Motor neuron (in vitro differentiated cells): ENCODE measurements at regions not wholly inside any gene's neighbourhood (a gene's known extent, or its start where the extent isn't known, plus 50 kb on each side); places are given as distances from the start of the nearest gene placed in this dataset.
"Not testable (repeated sequence)": the region's sequence is repeated elsewhere in the genome, so short reads cannot be mapped to it uniquely, and the experiment has no call there.

Experiments used
- ATAC-seq, 8 experiments: fragments of 200-7000 bp; cut with Tn5 transposase; replicated peaks in 6 of 8; 2 replicates each; pipeline ENCODE4 v1.8.0; 2021; ENCODE audit warnings: mild to moderate bottlenecking in 8 of 8, moderate library complexity in 8 of 8
- H3K27ac ChIP-seq, 2 donors: fragments of 250-450 bp; sonication (Bioruptor Pico); 2 replicates each; pipeline ENCODE4 v1.9.0; 2021; ENCODE audit warnings: antibody characterized with exemption in 2 of 2, mild to moderate bottlenecking in 2 of 2, moderate library complexity in 1 of 2
- H3K4me1 ChIP-seq, 2 donors: fragments of 250-450 bp; sonication (Bioruptor Pico); replicated peaks in 1 of 2; 2 replicates each; pipeline ENCODE4 v1.6.1; 2021; ENCODE audit warnings: antibody characterized with exemption in 2 of 2, mild to moderate bottlenecking in 2 of 2, moderate library complexity in 1 of 2
- H3K4me3 ChIP-seq, 5 donors: fragments of 250-450 bp; sonication (Bioruptor Pico); 2 replicates each; pipeline ENCODE4 v1.9.0; 2021; ENCODE audit warnings: antibody characterized with exemption in 5 of 5, mild to moderate bottlenecking in 5 of 5, moderate library complexity in 4 of 5
- WGBS, 10 experiments: fragments of 450-650 bp; shearing (Covaris generic); methylation state at CpG; one replicate each; pipeline ENCODE4 v1.0.0; 2022; 5-methylcytosine and 5-hydroxymethylcytosine counted together
- in situ Hi-C, 9 experiments: fragments of 400-800 bp; cut with MboI; loops; one replicate each; pipeline ENCODE4 v1.15.0; 2021; ENCODE audit warnings: low sequenced_read_pairs in 9 of 9, low pct_unique_long_range_greater_than_20kb in 2 of 9; ENCODE audit not compliant: unreplicated experiment in 9 of 9

DNA sequence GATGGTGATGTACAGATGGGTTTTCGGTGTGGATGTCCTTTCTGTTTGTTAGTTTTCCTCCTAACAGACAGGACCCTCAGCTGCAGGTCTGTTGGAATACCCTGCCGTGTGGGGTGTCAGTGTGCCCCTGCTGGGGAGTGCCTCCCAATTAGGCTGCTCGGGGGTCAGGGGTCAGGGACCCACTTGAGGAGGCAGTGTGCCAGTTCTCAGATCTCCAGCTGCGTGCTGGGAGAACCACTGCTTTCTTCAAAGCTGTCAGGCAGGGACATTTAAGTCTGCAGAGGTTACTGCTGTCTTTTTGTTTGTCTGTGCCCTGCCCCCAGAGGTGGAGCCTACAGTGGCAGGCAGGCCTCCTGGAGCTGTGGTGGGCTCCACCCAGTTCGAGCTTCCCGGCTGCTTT lies 135.2 kb downstream of the ABCC12 start:
- WGBS, 10 experiments: no CpG with 5 or more reads among the region's 6 CpGs
- peaks cover 0 to 12% of the 10 kb centered on the region in 2 donors for H3K4me1 ChIP-seq
- H3K4me3 ChIP-seq, H3K27ac ChIP-seq, ATAC-seq, in situ Hi-C loops: not testable (repeated sequence)

DNA sequence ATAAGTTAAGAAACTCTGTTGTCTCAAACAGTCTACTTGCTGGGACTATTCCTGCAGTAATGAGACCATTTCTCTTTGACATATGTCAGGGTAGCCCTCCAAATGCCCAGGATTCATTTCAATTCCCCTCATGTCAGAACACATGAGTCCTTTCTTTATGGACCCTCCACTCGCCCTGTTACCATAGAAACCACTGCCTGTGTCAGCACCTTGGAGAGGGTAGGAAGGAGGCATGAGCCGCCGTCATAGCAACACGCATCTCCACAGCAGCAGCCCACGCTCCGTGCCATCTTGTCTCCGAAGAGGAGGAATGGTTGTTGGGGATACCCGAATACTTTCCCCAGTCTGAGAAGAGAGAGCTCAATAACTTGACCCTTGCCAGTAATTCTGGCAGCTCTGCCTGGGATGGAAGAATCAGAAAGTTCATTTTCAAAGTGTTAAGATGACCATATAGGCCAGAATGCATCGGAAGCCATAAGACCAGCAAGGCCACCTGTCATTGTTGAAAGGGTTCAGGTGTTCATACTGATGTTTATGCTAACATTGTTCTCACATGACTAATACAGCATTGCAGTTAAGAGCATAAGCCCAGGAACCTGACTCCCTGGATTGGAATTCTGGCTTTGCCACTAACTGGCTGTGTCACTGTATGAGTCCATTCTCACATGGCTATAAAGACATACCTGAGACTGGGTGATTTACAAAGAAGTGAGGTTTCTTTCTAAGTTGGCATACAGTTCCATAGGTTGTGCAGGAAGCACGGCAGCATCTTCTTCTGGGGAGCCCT lies 141.3 kb downstream of the ABCC12 start:
- in situ Hi-C loops: no loop called here
- peak in 5 of 8 experiments; percentile 47 to 99 (median 78) for ATAC-seq
- Histone ChIP-seq H3K4me3 (no peak overlapping the region), H3K4me1 (peaks cover 7 to 10% of the 10 kb centered on the region in 2 donors), H3K27ac (no peak overlapping the region)
- WGBS, 10 experiments: 36 to 100% (median 72%) methylated on average over 1 to 9 of the region's 10 CpGs; no CpG with 5 or more reads in 3 of the 10 experiments

DNA sequence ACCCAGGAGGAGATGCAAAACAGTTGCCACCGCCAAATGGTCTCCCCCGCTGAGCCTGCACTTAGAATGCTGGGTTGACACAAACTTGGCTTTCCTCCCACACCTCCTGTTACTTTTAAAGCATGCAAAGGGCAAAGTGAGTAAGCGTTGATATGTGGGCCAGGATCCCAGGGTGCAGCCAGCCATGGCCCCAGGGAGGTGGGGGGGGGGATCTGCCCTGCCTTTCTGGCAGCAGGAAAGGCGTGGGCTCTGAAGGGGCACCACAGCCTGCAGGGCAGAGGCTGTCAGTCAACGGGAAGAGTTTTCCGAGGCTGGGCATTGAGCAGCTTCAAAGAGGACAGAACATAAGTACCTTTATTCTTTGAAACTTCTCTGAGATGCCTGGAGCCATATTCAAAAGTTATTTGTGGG lies 142.3 kb downstream of the ABCC12 start:
- WGBS, 10 experiments: 20 to 100% (median 72%) methylated on average over 1 to 5 of the region's 6 CpGs; no CpG with 5 or more reads in 3 of the 10 experiments
- H3K4me3 ChIP-seq: no peak overlapping the region
- in situ Hi-C loops: no loop called here
- ATAC-seq: no peak
- no peak overlapping the region for H3K27ac ChIP-seq
- peaks cover 7 to 10% of the 10 kb centered on the region in 2 donors for H3K4me1 ChIP-seq

DNA sequence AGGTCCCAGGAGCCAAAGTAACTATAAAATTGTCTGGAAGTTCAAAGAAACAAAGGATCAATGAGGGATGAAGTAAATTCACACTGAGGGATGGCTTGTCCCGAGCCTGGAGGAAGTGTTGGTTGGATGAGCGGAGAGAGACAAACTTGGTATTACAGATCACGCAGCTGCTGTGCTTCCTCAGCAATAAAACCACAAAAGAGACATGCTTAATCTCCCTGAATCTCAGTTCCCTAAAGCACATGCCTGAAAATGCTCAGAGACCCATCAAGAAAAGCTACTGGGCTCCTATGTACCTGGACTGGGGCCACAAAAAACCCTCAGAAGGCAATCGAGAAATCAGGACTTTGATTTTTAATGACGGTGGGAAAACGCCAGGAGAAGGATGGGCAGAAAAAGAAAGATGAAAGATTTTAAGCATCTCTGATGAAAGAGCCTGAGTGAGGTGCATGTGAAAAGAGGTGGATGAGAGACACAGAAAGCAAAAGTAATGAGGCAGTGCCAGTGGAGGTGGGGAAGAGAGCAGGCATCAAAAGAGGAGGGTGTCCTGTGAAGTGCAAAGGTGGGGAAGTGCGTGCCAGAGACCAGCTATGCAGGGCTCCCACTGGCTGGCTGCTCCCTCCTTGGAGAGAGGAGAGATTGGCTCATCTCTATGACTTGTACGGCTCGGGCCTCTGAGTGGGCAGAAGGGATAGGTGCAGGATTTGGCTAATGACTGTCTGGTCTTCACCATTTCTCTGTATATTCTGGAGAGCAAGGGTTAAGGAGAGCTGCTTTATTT lies 143.7 kb downstream of the ABCC12 start:
- WGBS, 10 experiments: 5 to 100% (median 57%) methylated on average over 1 to 9 of the region's 9 CpGs; no CpG with 5 or more reads in 1 of the 10 experiments
- no peak for ATAC-seq
- in situ Hi-C loops: no loop called here
- H3K4me3 ChIP-seq: no peak overlapping the region
- no peak overlapping the region for H3K27ac ChIP-seq
- H3K4me1 ChIP-seq: peaks cover 7 to 10% of the 10 kb centered on the region in 2 donors

DNA sequence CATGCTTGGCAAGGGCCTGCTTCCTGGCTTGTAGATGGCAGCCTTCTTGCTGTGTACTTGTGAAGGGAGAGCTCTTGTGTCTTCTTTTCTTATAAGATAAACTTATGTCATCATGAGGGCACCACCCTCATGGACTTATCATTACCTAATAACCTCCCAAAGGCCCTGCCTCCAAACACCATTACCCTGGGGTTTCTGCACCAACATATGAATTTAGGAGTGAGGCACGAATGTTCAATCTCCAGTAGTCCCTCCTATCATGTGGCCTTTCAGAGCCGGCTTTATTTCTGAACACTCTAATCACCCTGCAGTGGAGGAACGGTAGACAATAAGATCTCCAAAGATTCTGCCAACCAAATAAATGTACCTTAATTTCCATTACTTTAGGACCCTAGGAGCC lies 144.3 kb downstream of the ABCC12 start:
- no peak overlapping the region for H3K4me3 ChIP-seq
- 0 to 100% (median 39%) methylated on average over 1 to 3 of the region's 3 CpGs; no CpG with 5 or more reads in 3 of the 10 experiments for WGBS, 10 experiments
- in situ Hi-C loops: no loop called here
- no peak for ATAC-seq
- no peak overlapping the region for H3K27ac ChIP-seq
- peaks cover 7 to 10% of the 10 kb centered on the region in 2 donors for H3K4me1 ChIP-seq

DNA sequence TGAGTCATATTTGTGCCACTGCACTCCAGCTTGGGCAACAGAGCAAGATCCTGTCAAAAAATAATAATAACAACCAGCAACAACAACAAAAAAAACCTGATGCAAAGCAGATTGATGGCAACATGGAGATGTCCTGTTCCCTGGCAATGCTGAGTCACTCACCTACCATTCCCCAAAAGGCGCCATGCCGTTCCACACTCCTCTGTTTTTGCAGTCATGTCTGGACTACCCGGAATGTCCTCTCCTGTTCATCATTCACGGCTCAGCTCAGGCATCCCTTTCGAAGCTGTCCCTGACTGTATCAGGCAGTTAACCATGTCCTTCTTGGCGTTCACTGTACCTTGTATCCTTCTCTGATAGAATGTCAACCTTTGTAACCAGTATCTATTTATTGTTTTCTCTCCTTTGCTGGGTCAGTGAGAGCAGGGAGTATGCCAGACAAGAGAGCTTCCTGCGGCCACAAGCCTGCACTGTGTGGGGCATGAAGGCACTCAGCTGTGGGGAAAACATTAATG lies 147.7 kb downstream of the ABCC12 start:
- no peak overlapping the region for H3K27ac ChIP-seq
- in situ Hi-C loops: no loop called here
- H3K4me1 ChIP-seq: peaks cover 20 to 24% of the 10 kb centered on the region in 2 donors
- whole genome bisulfite sequencing, 10 experiments: 0 to 100% (median 85%) methylated on average over 1 to 6 of the region's 7 CpGs; no CpG with 5 or more reads in 3 of the 10 experiments
- no peak overlapping the region for H3K4me3 ChIP-seq
- ATAC-seq: no peak

DNA sequence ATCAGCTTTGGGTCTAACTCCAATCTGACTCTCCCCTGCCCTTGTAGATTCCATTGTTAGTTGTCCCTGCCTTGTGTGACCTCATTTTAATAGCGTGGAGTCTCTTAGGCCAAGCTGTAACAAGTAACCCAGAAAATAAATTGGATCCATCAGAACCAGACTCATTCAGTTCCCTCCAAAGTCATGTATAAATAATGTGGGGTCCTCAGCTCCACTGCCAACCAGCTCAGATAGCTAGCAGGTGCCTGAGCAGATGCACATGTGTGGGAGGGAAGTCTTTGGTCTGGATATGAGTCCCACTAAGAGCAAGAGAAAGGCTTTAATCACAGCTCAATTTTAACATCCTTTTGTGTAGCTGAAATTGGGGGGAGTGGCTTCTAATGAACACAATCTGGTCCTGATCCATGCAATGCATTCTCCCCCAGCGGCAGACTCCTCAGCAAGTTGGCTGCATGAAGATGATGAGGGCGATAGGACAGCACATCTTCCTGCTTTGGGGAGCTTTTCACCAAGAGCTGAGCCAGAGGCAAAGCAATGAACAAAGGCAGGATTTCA lies 151.6 kb downstream of the ABCC12 start:
- peaks cover 33 to 51% of the 10 kb centered on the region in 2 donors for H3K4me1 ChIP-seq
- in situ Hi-C loops: no loop called here
- no peak overlapping the region for H3K27ac ChIP-seq
- H3K4me3 ChIP-seq: no peak overlapping the region
- WGBS, 10 experiments: 0 to 68% (median 48%) methylated on average over 1 to 3 of the region's 3 CpGs; no CpG with 5 or more reads in 5 of the 10 experiments
- ATAC-seq: peak in 3 of 8 experiments; percentile 4 to 35 (median 33)

DNA sequence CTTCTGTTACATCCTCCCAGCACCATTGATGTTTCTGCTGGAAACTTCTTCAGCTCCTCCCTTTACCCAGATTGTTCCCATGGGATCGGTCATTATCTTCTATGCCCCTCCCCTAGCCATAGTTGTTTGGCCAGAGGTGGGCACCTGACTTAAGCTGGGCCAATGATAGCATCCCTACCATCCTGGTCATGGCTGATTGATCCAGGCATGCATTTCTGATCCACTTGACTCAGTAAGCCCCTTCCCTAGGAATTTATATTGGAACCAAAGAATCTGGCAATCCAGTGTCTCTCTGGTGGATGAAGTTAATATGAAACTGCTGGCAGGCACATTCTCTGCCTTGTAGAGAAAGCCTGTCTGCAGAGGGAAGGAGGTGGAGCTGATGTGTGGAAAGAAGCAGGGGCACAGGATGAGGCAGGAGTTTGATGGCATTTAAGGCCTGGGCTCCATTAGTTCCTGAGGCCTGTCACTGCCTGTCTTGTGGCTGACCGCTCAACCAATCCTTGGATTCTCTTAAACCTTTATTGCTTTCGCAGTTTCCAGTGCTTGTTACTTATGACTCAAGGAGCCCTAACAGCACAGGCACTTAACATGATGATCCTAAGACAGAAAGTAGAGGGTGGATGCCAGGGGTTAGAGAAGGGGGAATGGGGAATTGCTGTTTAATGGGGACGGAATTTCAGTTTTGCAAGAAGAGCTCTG lies 152.4 kb downstream of the ABCC12 start:
- peak; percentile 28 to 47 (median 40) for ATAC-seq
- H3K4me1 ChIP-seq: peaks cover 33 to 51% of the 10 kb centered on the region in 2 donors
- in situ Hi-C loops: no loop called here
- no peak overlapping the region for H3K27ac ChIP-seq
- 0 to 100% (median 75%) methylated on average over 1 to 3 of the region's 4 CpGs; no CpG with 5 or more reads in 1 of the 10 experiments for WGBS, 10 experiments
- H3K4me3 ChIP-seq: no peak overlapping the region

DNA sequence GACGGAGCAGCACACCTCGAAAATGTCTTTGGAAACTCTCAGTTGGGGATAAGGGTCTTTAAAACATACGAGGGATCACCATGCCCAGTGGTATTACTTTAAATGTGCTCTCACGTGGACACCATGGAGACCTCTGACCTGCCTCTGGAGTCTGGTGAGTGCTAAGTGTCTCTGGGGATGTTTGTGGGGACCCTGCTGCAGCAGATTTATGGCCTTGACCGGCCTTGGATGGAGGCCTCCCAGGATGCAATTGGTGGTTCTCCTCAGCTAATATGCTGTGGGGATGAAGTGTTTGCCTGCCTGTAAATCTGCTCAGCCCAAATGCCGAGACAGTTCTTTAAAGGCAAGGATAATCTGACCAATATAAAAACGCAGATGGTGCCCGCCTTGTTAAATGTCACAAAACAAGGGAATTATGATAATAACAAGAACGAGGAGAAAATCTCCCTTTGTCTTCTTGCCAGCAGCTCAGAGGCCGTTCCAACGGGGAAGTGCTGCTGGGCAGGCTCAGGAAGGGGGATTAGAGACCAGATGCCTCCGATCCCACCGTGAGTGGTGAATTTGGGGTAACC lies 154.4 kb downstream of the ABCC12 start:
- WGBS, 10 experiments: 18 to 93% (median 61%) methylated on average over 1 to 11 of the region's 13 CpGs; no CpG with 5 or more reads in 1 of the 10 experiments
- Histone ChIP-seq H3K4me3 (no peak overlapping the region), H3K27ac (peak overlapping the region; percentile 72 to 85), H3K4me1 (peaks cover 33 to 51% of the 10 kb centered on the region in 2 donors)
- in situ Hi-C loops: no loop called here
- peak in 5 of 8 experiments; percentile 79 to 96 (median 93) for ATAC-seq

DNA sequence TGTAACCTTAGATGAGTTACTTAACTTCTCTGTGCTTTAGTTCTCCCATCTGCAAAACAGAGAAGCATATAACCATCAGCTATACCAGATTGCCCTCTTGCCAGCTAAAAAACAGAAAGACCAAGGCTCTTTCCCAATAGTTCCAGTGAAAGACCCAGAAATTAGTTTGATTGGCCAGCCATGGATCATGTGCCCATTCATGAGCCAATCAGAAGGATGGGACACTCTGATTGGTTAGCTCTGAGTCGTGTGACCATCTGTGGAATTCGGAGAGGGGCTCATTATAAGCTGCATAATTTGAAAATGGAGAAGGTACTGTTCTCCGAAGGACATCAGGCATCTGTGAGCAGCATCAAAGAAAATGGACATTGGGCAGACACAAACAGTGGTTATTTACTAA lies 155.2 kb downstream of the ABCC12 start:
- WGBS, 10 experiments: 70 to 100% (median 100%) methylated on average over 1 to 3 of the region's 3 CpGs; no CpG with 5 or more reads in 5 of the 10 experiments
- H3K4me3 ChIP-seq: no peak overlapping the region
- no peak overlapping the region for H3K27ac ChIP-seq
- no peak for ATAC-seq
- in situ Hi-C loops: no loop called here
- H3K4me1 ChIP-seq: peaks cover 33 to 51% of the 10 kb centered on the region in 2 donors

DNA sequence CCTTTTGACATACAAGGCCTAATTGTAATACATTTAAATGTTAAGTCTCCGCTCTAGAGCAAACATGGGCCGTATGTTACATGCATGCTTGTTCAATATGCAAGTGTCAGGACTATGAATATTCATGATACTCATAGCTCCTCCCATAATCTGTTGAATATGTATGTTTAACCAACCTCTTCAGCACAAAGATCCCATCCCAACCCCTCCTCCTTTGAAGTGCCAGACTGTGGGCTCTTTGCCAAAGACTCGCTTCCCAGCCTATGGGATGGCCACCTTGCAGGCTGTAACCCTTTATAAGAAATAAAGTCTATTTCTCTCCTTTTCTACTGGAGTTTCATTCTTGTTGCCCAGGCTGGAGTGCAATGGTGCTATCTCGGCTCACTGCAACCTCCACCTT lies 156.2 kb downstream of the ABCC12 start:
- ATAC-seq: peak in 5 of 8 experiments; percentile 14 to 84 (median 35)
- no peak overlapping the region for H3K4me3 ChIP-seq
- H3K27ac ChIP-seq: no peak overlapping the region
- peaks cover 29 to 42% of the 10 kb centered on the region in 2 donors for H3K4me1 ChIP-seq
- in situ Hi-C loops: no loop called here
- 20 to 100% (median 94%) methylated on average over 1 to 4 of the region's 4 CpGs; no CpG with 5 or more reads in 2 of the 10 experiments for WGBS, 10 experiments

DNA sequence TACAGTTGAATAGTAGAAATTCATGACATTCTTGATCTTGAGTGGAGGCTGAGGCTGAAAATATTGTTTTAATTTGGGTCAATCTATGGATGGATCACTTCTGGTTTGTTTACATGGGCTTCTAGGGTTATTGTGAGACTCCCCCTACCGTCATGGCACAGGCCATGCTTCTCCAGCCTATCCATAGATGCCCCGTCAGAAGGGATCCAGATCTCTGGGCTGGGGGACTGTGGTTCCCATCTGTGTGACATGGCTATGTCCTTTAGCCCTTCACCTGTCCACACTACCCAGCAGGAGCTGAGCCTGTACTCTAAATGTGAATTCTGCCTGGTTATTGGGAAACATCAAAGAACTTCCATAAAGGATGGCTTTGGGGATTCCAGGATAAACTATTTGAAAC lies 160.4 kb downstream of the ABCC12 start:
- Histone ChIP-seq H3K4me1 (peaks cover 2 to 13% of the 10 kb centered on the region in 2 donors), H3K27ac (no peak overlapping the region), H3K4me3 (no peak overlapping the region)
- in situ Hi-C loops: no loop called here
- 0 to 80% (median 54%) methylated on average over 1 to 2 of the region's 2 CpGs; no CpG with 5 or more reads in 4 of the 10 experiments for WGBS, 10 experiments
- no peak for ATAC-seq
